Tibial nerve (tissue), 3 donors: ENCODE measurements at regions not wholly inside any gene's neighbourhood (a gene's known extent, or its start where the extent isn't known, plus 50 kb on each side); places are given as distances from the start of the nearest gene placed in this dataset.

Experiments used
- CTCF ChIP-seq, 5 experiments: fragments of 200-600 bp in 3 of 5; fragments of 450-650 bp in 2 of 5; sonication (generic) in 3 of 5; IDR thresholded peaks; one replicate each; pipeline ENCODE4 v1.5.1; 2016 to 2019; ENCODE audit warnings: antibody characterized with exemption in 5 of 5, mild to moderate bottlenecking in 3 of 5, moderate library complexity in 2 of 5
- POLR2A ChIP-seq, 2 donors: fragments of 450-650 bp; IDR thresholded peaks; one replicate each; pipeline ENCODE4 v1.6.1; 2017; ENCODE audit warnings: antibody characterized with exemption in 2 of 2, mild to moderate bottlenecking in 2 of 2, moderate library complexity in 2 of 2

GRCh38 chr6:11889572-11889971 lies 111.0 kb upstream of the ADTRP start:
- TF ChIP-seq CTCF (IDR thresholded peaks at IDR 0.05) (no peak), POLR2A (IDR thresholded peaks at IDR 0.05) (no peak)
